T1000 (cell line): ENCODE measurements at regions not wholly inside any gene's neighbourhood (a gene's known extent, or its start where the extent isn't known, plus 50 kb on each side); places are given as distances from the start of the nearest gene placed in this dataset.

Source experiments
- DNase-seq: peaks from one replicate; lab custom pipeline; 2025; ENCODE audit warnings: mixed read lengths; lab: John Stamatoyannopoulos, UW

GRCh38 chr1:98330224-98330623 lies 331.3 kb upstream of the SNX7 start:
- no peak for DNase-seq

GRCh38 chr1:98328855-98329254 lies 332.7 kb upstream of the SNX7 start:
- no peak for DNase-seq

DNA sequence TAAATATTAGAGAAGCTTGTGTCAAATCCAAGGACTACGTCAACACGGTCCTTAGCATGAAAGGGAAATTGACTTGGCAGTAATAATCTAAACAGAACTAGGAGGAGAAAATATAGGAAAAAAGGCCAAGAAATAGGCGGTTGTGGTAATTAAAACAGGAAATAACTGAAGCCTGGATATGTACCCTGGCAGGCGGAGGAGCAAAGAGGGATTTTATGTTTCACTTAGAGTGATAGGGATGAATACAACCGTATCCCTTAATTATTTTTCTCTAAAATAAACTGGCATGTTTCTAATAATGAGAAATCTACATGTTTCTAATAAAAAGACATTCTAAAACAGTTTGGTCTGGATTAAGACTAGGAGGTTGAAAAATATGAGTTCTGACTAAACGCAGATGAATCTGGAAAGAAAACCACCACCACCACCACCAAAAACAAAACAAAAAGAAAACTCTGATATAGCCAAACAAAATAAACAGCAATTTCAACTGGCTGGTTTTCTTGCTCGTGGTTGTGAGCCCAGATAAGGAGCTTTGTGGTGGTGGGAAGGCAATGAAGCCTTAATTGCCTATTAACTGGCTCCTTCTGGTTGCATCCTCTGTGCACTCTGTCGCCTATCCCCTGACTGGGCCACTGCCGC lies 334.2 kb upstream of the SNX7 start:
- DNase-seq = no peak

- DNase-seq = peak; percentile 78
Measured at GRCh38 chr1:98325646-98326440, 335.7 kb upstream of the SNX7 start.

DNA sequence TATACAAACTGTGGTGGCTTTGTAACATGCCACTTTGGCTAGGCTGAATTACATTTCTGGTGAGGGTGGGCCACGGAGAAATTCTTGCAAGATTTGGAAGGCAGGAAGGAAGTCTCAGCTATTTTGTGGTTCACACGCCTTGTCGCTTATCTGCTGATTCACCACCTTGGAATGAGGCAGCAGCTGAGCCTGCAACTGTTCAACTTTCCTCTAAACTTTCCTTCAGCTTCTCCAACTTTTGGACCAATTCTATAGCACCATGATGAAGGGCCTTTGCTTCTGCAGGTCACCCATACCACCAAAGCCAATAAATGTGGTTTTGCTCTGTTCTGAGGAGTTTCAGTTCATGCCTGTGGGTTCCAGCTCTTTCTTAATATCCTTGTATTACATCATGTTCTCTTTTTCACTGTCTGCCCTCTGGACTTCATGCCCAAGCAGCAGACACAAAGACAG lies 337.6 kb upstream of the SNX7 start:
- peak; percentile 45 for DNase-seq

- no peak for DNase-seq
Measured at GRCh38 chr1:98323388-98323787, 338.1 kb upstream of the SNX7 start.

DNA sequence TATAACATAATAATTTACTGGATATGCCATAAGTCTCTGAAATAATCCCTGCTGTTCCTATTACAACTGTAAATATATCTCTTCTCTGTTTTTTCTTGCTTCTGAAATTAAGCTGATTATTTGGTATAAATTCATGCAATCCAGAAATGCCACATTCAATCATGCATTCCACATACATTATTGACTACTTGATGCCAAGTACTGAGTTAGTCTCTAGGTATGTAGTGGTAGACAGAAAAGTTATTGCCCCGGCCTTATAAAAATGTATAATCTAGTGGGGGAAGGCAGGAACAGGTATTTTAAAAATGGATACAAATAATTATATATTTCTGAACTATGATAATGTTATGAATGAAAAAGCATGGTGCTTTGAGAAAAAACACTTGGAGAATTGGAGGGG lies 338.6 kb upstream of the SNX7 start:
- DNase-seq = no peak

DNA sequence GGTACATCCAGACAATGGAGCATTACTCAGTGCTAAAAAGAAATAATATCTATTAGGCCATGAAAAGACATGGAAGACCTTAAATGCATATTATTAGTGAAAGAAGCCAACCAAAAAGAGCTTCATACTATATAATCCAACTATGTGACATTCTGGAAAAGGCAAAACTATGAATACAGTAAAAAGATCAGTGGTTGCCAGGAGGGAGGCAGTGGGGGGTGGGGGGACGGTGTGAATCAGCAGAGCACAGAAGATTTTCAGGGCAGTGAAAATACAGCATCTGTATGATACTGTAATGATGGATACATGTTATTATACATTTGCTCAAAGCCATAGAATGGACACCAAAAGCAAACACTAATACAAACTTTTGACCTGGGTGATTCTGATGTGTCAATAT lies 339.4 kb upstream of the SNX7 start:
- DNase-seq = no peak

DNA sequence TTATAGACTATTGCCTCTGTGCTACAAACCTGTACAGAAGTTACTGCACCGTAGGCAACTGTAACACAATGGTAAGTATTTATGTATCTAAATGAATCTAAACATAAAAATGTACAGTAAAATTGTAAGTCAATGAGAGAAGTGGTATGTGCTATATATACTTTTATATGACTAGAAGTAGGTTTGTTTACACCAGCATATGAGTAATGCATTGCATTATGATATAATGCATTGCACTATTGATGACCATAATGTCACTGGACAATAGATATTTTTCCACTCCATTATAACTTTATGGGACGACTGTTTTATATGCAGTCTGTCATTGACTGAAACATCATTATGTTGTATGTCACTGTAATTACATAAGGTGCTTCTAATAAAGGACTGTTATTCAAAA lies 340.3 kb upstream of the SNX7 start:
- DNase-seq = no peak

GRCh38 chr1:98316286-98316905 lies 345.1 kb upstream of the SNX7 start:
- DNase-seq = no peak

GRCh38 chr1:98315309-98315708 lies 346.2 kb upstream of the SNX7 start:
- no peak for DNase-seq

DNA sequence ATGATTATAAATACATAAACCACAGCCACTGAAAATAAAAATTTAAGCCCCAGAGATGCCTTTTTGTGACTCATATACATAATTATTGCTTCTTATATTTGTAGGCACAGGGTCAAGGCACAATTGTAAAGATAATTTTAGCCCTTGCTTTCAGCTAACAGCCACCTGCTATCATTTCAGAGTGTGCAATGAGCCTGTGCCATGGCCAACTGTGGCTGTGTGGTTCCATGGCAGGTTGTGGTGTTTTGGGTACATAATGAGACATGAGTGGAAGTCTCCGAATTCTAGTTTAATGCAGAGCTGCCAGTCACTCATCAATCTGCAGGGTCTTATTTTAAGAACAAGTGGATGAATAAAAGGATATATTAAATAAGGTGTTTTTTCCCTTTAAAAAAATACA lies 346.9 kb upstream of the SNX7 start:
- no peak for DNase-seq

DNA sequence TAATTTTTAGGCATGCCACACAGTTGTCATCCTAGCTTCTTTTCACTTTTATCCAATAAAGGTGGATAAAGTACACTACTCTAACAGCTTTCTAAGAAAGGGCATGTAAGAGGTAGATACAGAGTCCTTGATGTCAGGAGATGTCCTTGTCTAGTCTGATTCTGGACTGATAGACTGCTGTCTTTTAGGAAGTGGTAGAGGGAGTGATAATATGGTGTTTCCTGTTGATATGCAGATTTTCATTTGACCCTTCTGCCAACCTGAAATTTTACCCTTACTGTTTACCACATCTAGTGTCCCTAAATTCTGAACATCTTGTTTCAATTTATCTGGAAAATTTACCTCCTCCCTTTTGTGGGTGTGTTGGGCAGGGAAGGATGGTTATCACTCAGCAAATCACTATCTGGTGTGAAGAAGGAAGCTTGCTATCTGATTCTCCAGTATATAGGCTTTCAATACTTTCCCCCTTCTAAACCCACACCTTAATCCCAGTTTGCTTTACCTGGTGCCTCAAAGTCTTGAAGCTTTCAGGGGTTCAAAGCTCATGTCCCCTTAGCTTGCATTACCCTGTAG lies 354.9 kb upstream of the SNX7 start:
- no peak for DNase-seq

GRCh38 chr1:98305362-98305761 lies 356.2 kb upstream of the SNX7 start:
- DNase-seq = no peak

DNA sequence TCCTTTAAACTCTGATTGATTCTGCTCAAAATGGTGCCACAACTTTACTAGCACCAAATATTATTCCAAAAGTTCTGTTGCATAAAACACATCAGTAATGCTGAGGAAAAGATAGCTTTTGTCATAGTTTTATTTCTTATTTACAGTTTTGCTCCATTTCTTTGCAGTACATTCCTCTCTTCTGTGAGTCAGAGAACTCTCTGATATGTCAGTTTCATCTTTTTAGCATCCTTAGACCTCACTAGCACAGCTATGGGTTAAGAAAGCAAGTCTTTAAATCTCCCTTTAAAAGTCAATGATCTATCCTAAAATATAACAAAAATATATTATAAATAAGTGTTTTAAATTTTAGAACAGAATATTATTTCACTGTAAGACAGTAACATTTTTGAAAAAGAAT lies 356.6 kb upstream of the SNX7 start:
- no peak for DNase-seq

DNA sequence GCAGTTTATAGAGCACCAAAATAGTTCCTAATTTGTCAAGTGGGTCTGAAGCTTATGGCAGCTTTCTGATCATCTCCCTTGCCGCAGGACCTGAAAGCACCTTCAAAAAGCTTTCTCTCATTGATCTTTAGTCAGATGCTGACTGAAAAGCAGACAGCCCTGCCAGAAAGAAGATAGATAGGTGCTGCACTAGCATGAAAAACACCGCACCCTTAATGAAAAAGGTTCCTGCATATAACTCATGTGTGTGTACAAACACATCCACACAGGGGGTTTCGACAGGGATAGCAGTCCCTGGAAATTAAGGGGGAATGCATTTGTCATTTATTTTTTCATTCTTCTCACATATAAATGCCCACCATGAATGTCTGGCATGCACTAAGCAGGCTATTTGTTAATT lies 361.7 kb upstream of the SNX7 start:
- DNase-seq = no peak

- DNase-seq = no peak
Measured at GRCh38 chr1:98299313-98299712, 362.2 kb upstream of the SNX7 start.

- no peak for DNase-seq
Measured at GRCh38 chr1:98298319-98298718, 363.2 kb upstream of the SNX7 start.

DNA sequence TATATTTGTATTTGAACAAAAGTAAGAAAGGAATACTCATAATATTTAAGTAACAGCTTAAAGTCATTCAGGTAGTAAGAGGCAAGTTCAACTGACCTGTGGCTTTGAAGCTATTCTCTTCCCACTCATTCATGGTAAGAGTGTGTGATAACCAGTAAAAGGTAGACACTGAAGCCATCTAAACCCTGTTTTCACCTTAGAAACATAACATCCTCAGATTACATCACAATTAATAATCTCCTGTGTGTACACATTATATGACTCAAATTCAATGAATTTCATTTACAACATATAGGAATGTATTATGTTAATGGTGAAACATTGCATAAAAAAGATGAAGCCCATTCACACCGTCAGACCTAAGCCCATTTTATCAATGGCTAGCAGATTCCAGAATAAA lies 364.8 kb upstream of the SNX7 start:
- no peak for DNase-seq

GRCh38 chr1:98294127-98294526 lies 367.4 kb upstream of the SNX7 start:
- DNase-seq = no peak

DNA sequence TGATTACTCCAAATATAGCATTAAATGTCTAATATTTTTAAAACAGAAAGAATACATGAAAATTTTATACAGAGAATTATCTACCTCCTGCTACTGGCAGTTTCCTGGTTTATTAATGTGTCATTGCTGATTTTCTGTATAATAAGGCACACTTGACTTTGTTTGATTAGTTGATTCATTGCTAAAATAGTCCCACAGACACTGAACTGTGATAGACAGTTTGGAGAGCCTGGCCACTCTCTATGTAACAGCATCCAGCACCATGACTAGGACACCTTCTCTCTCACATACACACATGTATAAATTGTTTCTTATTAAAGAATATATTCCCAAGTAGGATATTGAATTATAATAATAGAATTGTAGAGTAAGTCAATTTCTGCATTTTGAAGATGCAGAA lies 368.5 kb upstream of the SNX7 start:
- DNase-seq = no peak

- no peak for DNase-seq
Measured at GRCh38 chr1:98289311-98289710, 368.5 kb upstream of the DPYD start.

- no peak for DNase-seq
Measured at GRCh38 chr1:98288494-98288893, 367.7 kb upstream of the DPYD start.
